H1 (cell line): ENCODE measurements at regions not wholly inside any gene's neighbourhood (a gene's known extent, or its start where the extent isn't known, plus 50 kb on each side); places are given as distances from the start of the nearest gene placed in this dataset.

Source experiments
- CTCF ChIA-PET: fragments of 300-600 bp; sonication (Branson Sonifier 250); formaldehyde crosslinking; loops from one replicate; lab custom pipeline; 2021; ENCODE audit not compliant: partially characterized antibody; lab: Charles Lee
- POLR2A ChIA-PET: fragments of 300-600 bp; sonication (Branson Sonifier 250); formaldehyde crosslinking; loops from one replicate; lab custom pipeline; 2021; ENCODE audit warnings: inconsistent platforms; ENCODE audit not compliant: partially characterized antibody; lab: Charles Lee
- DNase-seq, 2 experiments: peaks; one replicate each; pipeline versions ENCODE4 v3.0.0 to v3.0.0-alpha.2; 2010 to 2022; ENCODE audit warnings: low spot score in 2 of 2, low read depth in 1 of 2, mixed read lengths in 1 of 2
- FAIRE-seq: peaks from 2 replicates; lab custom pipeline; 2011; peaks lifted over from hg19 to GRCh38; lab: Jason Lieb, UNC
- H2AFZ ChIP-seq: 2 replicates; pipeline ENCODE4 v1.8.1; 2012; ENCODE audit warnings: low read length, inconsistent platforms
- H2AK5ac ChIP-seq: 2 replicates; pipeline ENCODE4 v1.6.1; 2013; ENCODE audit warnings: low read depth, low read length
- H2BK120ac ChIP-seq: replicated peaks from 2 replicates; pipeline ENCODE3; 2013; ENCODE audit warnings: low read depth, low read length, inconsistent platforms
- H2BK12ac ChIP-seq: 2 replicates; pipeline ENCODE4 v1.6.1; 2013; ENCODE audit warnings: low read depth, low read length
- H2BK15ac ChIP-seq: 2 replicates; pipeline ENCODE4 v1.6.1; 2013; ENCODE audit warnings: low read length
- H2BK20ac ChIP-seq: 2 replicates; pipeline ENCODE4 v1.6.1; 2013; ENCODE audit warnings: low read length
- H2BK5ac ChIP-seq: 2 replicates; pipeline ENCODE4 v1.6.1; 2013; ENCODE audit warnings: low read depth, low read length
- H3K14ac ChIP-seq: 2 replicates; pipeline ENCODE4 v1.6.1; 2013; ENCODE audit warnings: inconsistent platforms; ENCODE audit not compliant: insufficient read length
- H3K18ac ChIP-seq: 2 replicates; pipeline ENCODE4 v1.6.1; 2013; ENCODE audit warnings: low read length; ENCODE audit errors: extremely low read depth
- H3K23ac ChIP-seq: 2 replicates; pipeline ENCODE4 v1.6.1; 2013; ENCODE audit warnings: inconsistent platforms; ENCODE audit not compliant: insufficient read length
- H3K23me2 ChIP-seq: 2 replicates; pipeline ENCODE4 v1.6.1; 2013; ENCODE audit warnings: low read depth, low read length
- H3K27ac ChIP-seq: 2 replicates; pipeline ENCODE4 v1.6.1; 2011; ENCODE audit warnings: low read depth, low read length, inconsistent platforms
- H3K27me3 ChIP-seq, 4 experiments: replicated peaks in 1 of 4; 1 replicate in 1 of 4; 2 replicates in 3 of 4; pipeline versions ENCODE4 v1.6.1 to v1.8.1; 2011 to 2013; ENCODE audit warnings: low read length in 3 of 4, mild to moderate bottlenecking in 3 of 4, inconsistent platforms in 2 of 4, mixed read lengths in 2 of 4, moderate library complexity in 1 of 4; ENCODE audit not compliant: control insufficient read depth in 3 of 4, insufficient read depth in 3 of 4; ENCODE audit errors: extremely low read depth in 1 of 4
- H3K36me3 ChIP-seq, 4 experiments: 2 replicates each; pipeline versions ENCODE4 v1.6.1 to v1.8.1; 2011 to 2013; ENCODE audit warnings: mild to moderate bottlenecking in 4 of 4, low read length in 3 of 4, moderate library complexity in 2 of 4, control low read depth in 1 of 4, inconsistent platforms in 1 of 4; ENCODE audit not compliant: insufficient read depth in 4 of 4, control insufficient read depth in 2 of 4
- H3K4ac ChIP-seq: replicated peaks from 2 replicates; pipeline ENCODE3; 2013; ENCODE audit warnings: low read length, low read depth, mixed read lengths, inconsistent platforms; ENCODE audit not compliant: insufficient read length
- H3K4me1 ChIP-seq, 4 experiments: replicated peaks in 1 of 4; 1 replicate in 1 of 4; 2 replicates in 3 of 4; pipeline versions ENCODE4 v1.6.1 to v1.8.1; 2011 to 2013; ENCODE audit warnings: low read length in 3 of 4, inconsistent platforms in 2 of 4, mixed read lengths in 1 of 4; ENCODE audit not compliant: insufficient read depth in 4 of 4, control insufficient read depth in 3 of 4
- H3K4me2 ChIP-seq, 2 experiments: 2 replicates each; pipeline versions ENCODE4 v1.6.1 to v1.8.1; 2011 to 2013; ENCODE audit warnings: low read depth in 2 of 2, low read length in 2 of 2, control low read depth in 1 of 2, inconsistent platforms in 1 of 2, mild to moderate bottlenecking in 1 of 2; ENCODE audit not compliant: insufficient read depth in 1 of 2
- H3K4me3 ChIP-seq, 4 experiments: fragments of 200-600, 300-600 bp in 1 of 4; sonication (generic), shearing (Covaris generic), sonication (Bioruptor Twin) in 1 of 4; 2 replicates each; pipeline versions ENCODE4 v1.5.1 to v1.8.1; 2011 to 2016; ENCODE audit warnings: low read length in 4 of 4, low read depth in 3 of 4, control low read depth in 2 of 4, inconsistent platforms in 2 of 4, mild to moderate bottlenecking in 2 of 4, mixed read lengths in 1 of 4, moderate library complexity in 1 of 4; ENCODE audit not compliant: insufficient read depth in 2 of 4; ENCODE audit errors: extremely low read depth in 1 of 4
- H3K56ac ChIP-seq: replicated peaks from 2 replicates; pipeline ENCODE3; 2013; ENCODE audit warnings: low read depth, mild to moderate bottlenecking, mixed read lengths, low read length, inconsistent platforms; ENCODE audit not compliant: insufficient read length
- H3K79me1 ChIP-seq: 2 replicates; pipeline ENCODE4 v1.6.1; 2013; ENCODE audit warnings: low read depth, low read length, control low read depth
- H3K79me2 ChIP-seq, 2 experiments: 2 replicates each; pipeline versions ENCODE4 v1.6.1 to v1.8.1; 2012 to 2013; ENCODE audit warnings: low read length in 2 of 2, mild to moderate bottlenecking in 2 of 2, inconsistent platforms in 1 of 2; ENCODE audit not compliant: insufficient read depth in 2 of 2, control insufficient read depth in 1 of 2
- H3K9ac ChIP-seq, 4 experiments: replicated peaks in 1 of 4; 1 replicate in 1 of 4; 2 replicates in 3 of 4; pipeline versions ENCODE4 v1.6.1 to v1.8.1; 2011 to 2013; ENCODE audit warnings: low read depth in 3 of 4, low read length in 3 of 4, control low read depth in 2 of 4, mild to moderate bottlenecking in 2 of 4, moderate library complexity in 2 of 4, inconsistent platforms in 1 of 4; ENCODE audit errors: extremely low read depth in 1 of 4
- H3K9me3 ChIP-seq, 2 experiments: 2 replicates each; pipeline versions ENCODE4 v1.6.1 to v1.8.1; 2012 to 2013; ENCODE audit warnings: mild to moderate bottlenecking in 2 of 2, moderate library complexity in 2 of 2, control low read depth in 1 of 2, inconsistent platforms in 1 of 2, low read depth in 1 of 2, low read length in 1 of 2, mixed read lengths in 1 of 2; ENCODE audit not compliant: insufficient read depth in 2 of 2
- H4K20me1 ChIP-seq, 2 experiments: replicated peaks in 1 of 2; 2 replicates each; pipeline versions ENCODE3 to v1.8.1; 2011 to 2013; ENCODE audit warnings: inconsistent platforms in 2 of 2, low read length in 2 of 2, mild to moderate bottlenecking in 1 of 2; ENCODE audit not compliant: insufficient read depth in 2 of 2, control insufficient read depth in 1 of 2
- H4K5ac ChIP-seq: 2 replicates; pipeline ENCODE4 v1.6.1; 2013; ENCODE audit warnings: low read length, low read depth, mixed read lengths, inconsistent platforms; ENCODE audit not compliant: insufficient read length
- H4K8ac ChIP-seq: 2 replicates; pipeline ENCODE4 v1.8.0; 2013; ENCODE audit warnings: mild to moderate bottlenecking, moderate library complexity, low read length, inconsistent platforms; ENCODE audit not compliant: insufficient read depth; ENCODE audit errors: extremely low read depth
- H4K91ac ChIP-seq: replicated peaks from 2 replicates; pipeline ENCODE3; 2013; ENCODE audit warnings: low read length, mixed read lengths, inconsistent platforms; ENCODE audit not compliant: insufficient read length
- CHD1 ChIP-seq: IDR thresholded peaks from 2 replicates; pipeline ENCODE4 v1.6.1; 2012; ENCODE audit warnings: low read depth, low read length, improper control_type of control experiment
- SIN3A ChIP-seq, 2 experiments: IDR thresholded peaks in 1 of 2; conservative IDR thresholded peaks in 1 of 2; 2 replicates each; pipeline ENCODE4 v1.6.1; 2011 to 2012; ENCODE audit warnings: low read length in 2 of 2, improper control_type of control experiment in 1 of 2, low read depth in 1 of 2, mild to moderate bottlenecking in 1 of 2
- SIX5 ChIP-seq: IDR thresholded peaks from 2 replicates; pipeline ENCODE4 v1.6.1; 2011; ENCODE audit warnings: mild to moderate bottlenecking, low read depth, low read length
- SRF ChIP-seq: IDR thresholded peaks from 2 replicates; pipeline ENCODE4 v1.6.1; 2011; ENCODE audit warnings: mild to moderate bottlenecking, low read depth, low read length, moderate library complexity
- WGBS, 2 experiments: shearing (Covaris generic) in 1 of 2; methylation state at CpG; one replicate each; pipeline versions ENCODE4 v1.1.6 to v1.1.7; 2013 to 2015; ENCODE audit warnings: low lambda C conversion rate in 2 of 2, mixed read lengths in 2 of 2, inconsistent platforms in 1 of 2, low coverage in 1 of 2, missing lambda C conversion rate in 1 of 2; ENCODE audit not compliant: insufficient replicate concordance in 2 of 2, insufficient coverage in 1 of 2, insufficient read length in 1 of 2; ENCODE audit errors: extremely low coverage in 1 of 2, missing lambda C conversion rate in 1 of 2; 5-methylcytosine and 5-hydroxymethylcytosine counted together
- TF ChIP-seq, protein P1 (sequence below): IDR thresholded peaks from 2 replicates; pipeline ENCODE4 v1.6.1; 2012; ENCODE audit warnings: low read length, inconsistent platforms

DNA sequence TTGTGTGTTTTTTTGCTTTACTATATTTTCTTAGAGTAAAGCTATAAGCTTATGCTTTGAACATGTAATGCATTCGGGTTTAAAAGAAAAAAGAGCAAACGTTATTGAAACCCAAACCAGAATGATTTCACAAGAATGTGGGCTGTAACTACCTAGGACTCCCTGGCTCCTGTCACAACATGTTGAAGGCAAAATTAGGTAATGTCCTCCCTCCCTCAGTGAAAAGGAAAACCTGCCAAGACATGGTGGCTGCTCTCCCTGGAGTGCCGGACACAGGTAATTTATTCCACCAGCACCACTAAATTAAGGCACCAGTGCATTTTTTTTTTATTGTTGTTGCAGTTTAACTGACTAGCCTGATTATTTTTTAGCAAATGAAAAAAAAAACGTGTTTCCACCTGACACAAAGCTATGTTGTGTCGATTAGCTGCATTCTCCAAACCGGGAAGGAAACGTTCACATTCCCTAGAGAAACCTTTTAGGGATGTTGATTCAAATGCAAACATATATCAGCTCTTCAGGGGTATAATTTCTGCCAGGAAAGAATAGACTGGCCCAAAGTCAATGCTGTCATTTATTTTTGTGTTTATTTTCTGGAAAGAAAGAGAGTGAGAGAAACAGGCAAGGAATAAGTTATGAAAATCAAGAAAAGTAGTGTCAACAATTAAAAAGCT lies 134.6 kb downstream of the CCDC34 start:
- Histone ChIP-seq H3K23me2 (no peaks in the 10 kb centered on the region), H2BK12ac (no peak overlapping the region), H3K4me2 (no peak overlapping the region), H4K8ac (no peak overlapping the region), H3K14ac (no peak overlapping the region), H2BK20ac (no peak overlapping the region), H2BK120ac (no peak overlapping the region), H4K20me1 (no peaks in the 10 kb centered on the region), H3K9me3 (no peaks in the 10 kb centered on the region), H2BK15ac (no peak overlapping the region), H2BK5ac (no peak overlapping the region), H2AFZ (no peak overlapping the region; the same call in 1 of the 2 replicates), H3K9ac (no peak overlapping the region), H3K4me3 (no peak overlapping the region), H3K23ac (no peak overlapping the region), H3K79me2 (no peaks in the 10 kb centered on the region), H3K27ac (no peak overlapping the region), H3K18ac (no peak overlapping the region; the same call in 1 of the 2 replicates), H3K56ac (no peak overlapping the region), H3K27me3 (no peaks in the 10 kb centered on the region), H3K79me1 (no peaks in the 10 kb centered on the region), H4K91ac (no peak overlapping the region), H3K4ac (no peak overlapping the region), H4K5ac (no peak overlapping the region), H2AK5ac (no peak overlapping the region), H3K36me3 (no peaks in the 10 kb centered on the region), H3K4me1 (peaks cover 0 to 6% (median 3%) of the 10 kb centered on the region in 4 experiments; a peak in 4 of 7 replicates)
- no peak for DNase-seq
- ChIA-PET CTCF (interaction anchor here (0.7 to 1.6 kb wide), 3 partner anchors 17 to 68 kb away, joined by 3 to 4 read pairs (median 3); no protein-coding TSS in a partner anchor), POLR2A (interaction anchor here (1.1 to 1.6 kb wide), 2 partner anchors 9 to 14 kb away, joined by 3 to 6 read pairs; no protein-coding TSS in a partner anchor)
- FAIRE-seq = no peak
- TF ChIP-seq, protein P1, sequence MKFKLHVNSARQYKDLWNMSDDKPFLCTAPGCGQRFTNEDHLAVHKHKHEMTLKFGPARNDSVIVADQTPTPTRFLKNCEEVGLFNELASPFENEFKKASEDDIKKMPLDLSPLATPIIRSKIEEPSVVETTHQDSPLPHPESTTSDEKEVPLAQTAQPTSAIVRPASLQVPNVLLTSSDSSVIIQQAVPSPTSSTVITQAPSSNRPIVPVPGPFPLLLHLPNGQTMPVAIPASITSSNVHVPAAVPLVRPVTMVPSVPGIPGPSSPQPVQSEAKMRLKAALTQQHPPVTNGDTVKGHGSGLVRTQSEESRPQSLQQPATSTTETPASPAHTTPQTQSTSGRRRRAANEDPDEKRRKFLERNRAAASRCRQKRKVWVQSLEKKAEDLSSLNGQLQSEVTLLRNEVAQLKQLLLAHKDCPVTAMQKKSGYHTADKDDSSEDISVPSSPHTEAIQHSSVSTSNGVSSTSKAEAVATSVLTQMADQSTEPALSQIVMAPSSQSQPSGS = no peak
- TF ChIP-seq CHD1 (no peak), SIN3A (conservative IDR thresholded peaks at IDR 0.05 in 1 of 2, IDR thresholded peaks at IDR 0.05 in 1 of 2; ENCODE audit: low read depth in 1 of 2, low read length in 2 of 2) (no peak), SRF (no peak), SIX5 (no peak)
- WGBS, 2 experiments = 55% methylated on average over 7 of the region's 7 CpGs; no CpG with 5 or more reads in 1 of the 2 experiments
